GM12892 (cell line): ENCODE measurements at regions not wholly inside any gene's neighbourhood (a gene's known extent, or its start where the extent isn't known, plus 50 kb on each side); places are given as distances from the start of the nearest gene placed in this dataset.

Experiments
- DNase-seq: peaks from one replicate; pipeline ENCODE4 v3.0.0; 2011; ENCODE audit not compliant: insufficient read length
- FAIRE-seq: peaks from 2 replicates; lab custom pipeline; 2011; peaks lifted over from hg19 to GRCh38; lab: Jason Lieb, UNC
- POLR2A ChIP-seq: IDR thresholded peaks from 2 replicates; pipeline ENCODE4 v1.6.1; 2011; ENCODE audit warnings: low read depth, low read length, control low read depth
- POLR2AphosphoS5 ChIP-seq: IDR thresholded peaks from 2 replicates; pipeline ENCODE4 v1.6.1; 2011; ENCODE audit warnings: low read depth, low read length, control low read depth
- TAF1 ChIP-seq: IDR thresholded peaks from 2 replicates; pipeline ENCODE4 v1.6.1; 2011; ENCODE audit warnings: low read depth, mild to moderate bottlenecking, control low read depth, low read length, borderline replicate concordance

DNA sequence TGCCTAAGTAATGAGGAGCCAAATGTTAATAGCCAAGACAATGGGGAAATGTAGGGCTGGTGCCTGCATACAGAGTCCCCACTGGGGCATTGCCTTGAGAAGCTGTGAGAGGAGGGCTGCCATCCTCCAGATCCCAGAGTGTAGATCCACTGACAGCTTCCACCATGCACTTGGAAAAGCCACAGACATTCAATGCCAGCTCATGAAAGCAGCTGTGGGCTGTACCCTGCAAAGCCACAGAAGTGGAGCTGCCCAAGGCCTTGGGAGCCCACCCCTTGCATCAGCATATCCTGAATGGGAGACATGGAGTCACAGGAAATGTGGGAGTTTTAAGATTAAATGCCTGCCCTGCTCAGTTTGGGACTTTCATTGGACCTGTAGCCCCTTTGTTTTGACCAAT, 244.7 kb downstream of the BTG1 start:
- TF ChIP-seq TAF1, result no peak
- TF ChIP-seq POLR2A, result no peak
- TF ChIP-seq POLR2AphosphoS5, result no peak
- FAIRE-seq (no peak), DNase-seq (no peak)

DNA sequence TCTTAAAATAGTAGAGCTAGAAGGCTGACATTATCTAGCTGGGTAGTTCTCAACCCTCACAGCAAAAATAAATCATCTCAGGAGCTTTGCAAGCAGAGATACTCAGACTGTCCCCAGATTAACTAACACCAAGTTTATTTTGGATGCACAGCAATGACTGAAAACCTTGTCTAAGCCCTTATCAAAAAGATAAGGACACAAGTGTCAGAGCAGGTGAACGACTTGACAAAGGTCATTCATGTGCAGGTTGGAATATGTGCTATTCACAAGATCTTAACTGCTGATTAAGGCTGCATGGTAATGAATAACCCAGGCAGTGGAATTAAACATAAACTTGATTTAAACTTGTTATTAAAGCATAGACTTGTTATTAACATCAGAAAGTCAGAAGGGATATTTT, 246.6 kb downstream of the BTG1 start:
- no peak for FAIRE-seq
- DNase-seq, result no peak
- TF ChIP-seq TAF1 (no peak), POLR2AphosphoS5 (no peak), POLR2A (no peak)

DNA sequence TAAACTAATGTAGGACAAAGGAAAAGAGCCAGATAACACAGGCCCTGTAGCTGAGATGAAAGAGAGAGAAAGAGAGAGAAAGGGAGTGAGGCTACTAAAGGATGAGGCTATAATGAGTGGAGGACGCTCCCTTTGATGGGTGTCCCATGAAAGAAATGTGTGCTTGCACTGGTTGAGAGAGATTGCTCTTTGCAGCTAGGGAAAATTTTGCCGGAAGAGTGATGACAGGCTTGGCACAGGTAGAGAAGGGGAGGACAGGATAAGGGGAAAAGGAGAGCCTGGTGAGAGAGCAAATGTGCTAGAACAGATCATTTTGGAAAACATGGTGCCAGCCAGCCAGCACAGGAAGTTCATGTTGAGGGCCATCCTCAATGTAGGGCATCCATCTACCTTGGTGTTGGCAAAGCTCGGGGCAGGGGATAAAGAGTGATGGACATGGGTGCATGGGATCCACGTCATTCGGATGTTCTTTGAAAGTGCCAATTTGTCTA, 248.6 kb downstream of the BTG1 start:
- no peak for TF ChIP-seq POLR2AphosphoS5
- TF ChIP-seq TAF1, result no peak
- no peak for TF ChIP-seq POLR2A
- no peak for FAIRE-seq
- DNase-seq, result no peak

DNA sequence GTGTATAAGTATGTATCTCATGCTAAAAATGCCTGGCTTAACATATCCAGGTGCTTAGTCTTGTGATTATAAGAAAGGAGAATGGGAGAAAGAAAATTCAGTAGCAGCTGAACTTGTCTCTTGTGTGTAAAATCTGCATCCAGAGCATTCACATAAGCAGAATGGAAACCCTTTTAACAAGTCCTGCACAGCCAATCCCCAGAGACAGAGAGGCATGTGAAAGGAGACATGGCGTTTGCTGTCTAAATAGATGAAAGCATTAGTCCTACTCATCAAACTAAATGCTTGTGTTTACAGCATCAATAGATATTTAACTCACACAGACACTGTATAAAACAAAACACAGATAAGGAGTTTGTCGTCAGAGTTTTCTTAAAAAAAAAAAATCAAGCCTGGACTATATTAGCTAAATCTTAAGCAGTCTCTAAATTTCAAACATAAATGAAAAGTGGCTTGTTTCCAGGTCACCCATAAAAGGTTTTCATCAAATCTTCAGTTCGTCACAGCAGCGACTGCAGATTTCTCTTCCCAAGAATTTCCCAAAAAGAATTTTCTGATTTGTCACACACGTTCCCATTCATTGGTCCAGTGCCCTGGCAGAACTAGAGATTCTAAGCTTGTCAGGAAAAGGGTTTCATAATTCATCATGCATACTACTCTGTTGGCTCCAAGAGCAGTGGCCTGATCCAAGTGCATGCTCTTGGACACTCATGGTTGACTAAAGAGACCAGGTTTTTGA, 249.2 kb downstream of the BTG1 start:
- DNase-seq, result no peak
- FAIRE-seq, result no peak
- TF ChIP-seq POLR2A (no peak), TAF1 (no peak), POLR2AphosphoS5 (no peak)

DNA sequence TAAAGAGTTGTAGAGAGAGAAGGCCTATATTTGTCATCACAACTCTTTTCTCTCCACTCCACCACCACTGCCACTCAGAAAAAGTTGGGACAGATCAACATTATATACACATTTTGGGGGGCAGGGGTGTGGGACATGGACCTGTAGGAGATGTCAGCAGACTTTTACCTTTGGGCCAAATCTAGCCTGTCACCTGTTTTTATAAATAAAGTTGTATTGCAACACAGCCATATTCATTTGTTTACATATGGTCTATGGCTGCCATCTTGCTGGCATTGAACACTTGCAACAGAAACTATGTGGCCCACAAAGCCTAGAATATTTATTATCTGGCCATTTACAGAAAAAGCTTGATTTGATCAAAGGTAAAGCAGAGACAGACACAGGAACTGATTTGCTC, 250.7 kb downstream of the BTG1 start:
- no peak for TF ChIP-seq TAF1
- no peak for TF ChIP-seq POLR2A
- FAIRE-seq (no peak), DNase-seq (no peak)

DNA sequence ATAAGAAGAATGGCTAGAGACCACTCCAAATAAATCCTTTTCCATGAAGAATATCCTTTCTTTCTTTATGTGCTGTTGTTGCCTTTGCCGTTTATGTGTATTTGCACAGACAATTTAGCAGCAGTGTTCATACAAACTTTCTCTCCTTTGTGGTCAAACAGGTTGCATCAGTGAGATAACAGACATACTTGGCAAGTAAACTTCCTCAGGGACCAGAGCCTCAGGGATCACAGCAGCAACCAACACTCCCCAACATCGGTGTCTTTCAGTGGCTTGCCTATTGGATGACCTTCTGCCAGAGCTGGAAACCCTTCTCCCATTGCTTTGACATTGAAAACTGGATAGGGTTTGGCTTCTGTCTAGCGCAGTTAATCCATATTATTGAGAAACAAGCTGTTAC, 252.2 kb downstream of the BTG1 start:
- FAIRE-seq, result no peak
- DNase-seq, result no peak
- TF ChIP-seq POLR2A (no peak), TAF1 (no peak), POLR2AphosphoS5 (no peak)

DNA sequence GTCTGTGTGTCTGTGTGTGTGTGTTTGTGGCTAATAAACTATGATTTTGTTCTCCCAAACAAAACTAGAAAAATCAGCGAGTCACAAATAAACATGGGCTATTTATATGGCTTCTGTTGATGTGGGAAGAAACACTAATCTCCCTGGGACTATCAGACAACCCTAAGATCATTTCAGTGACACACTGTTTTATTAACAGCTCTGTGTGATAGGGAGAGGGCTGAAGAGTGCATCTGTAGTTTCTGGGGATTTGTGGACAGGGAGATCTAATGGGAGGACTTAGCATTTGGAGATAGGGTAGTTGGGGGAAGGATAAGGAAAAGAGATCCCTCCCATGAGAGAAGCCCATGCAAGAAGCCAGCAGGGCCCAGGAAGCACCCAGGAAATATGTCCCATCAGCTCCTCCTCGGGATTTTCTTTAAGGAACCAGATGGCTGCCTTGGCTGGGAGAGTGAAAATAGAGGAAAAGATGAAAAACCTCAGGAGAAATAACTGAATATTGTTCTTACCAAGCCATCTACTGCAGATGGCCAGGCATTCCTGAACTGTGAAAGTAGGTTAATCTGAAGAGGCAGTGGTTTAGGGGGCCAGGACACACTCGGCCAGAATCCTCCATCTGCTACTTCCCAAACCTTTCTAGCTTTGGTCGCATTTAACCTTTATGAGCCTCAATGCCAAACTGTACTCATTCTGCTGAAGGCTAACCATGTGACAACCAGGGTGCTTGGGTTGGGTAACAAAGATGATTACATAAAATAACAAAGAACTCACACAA, 253.4 kb downstream of the BTG1 start:
- no peak for DNase-seq
- no peak for FAIRE-seq
- TF ChIP-seq TAF1, result no peak
- TF ChIP-seq POLR2A, result no peak
- TF ChIP-seq POLR2AphosphoS5, result no peak

DNA sequence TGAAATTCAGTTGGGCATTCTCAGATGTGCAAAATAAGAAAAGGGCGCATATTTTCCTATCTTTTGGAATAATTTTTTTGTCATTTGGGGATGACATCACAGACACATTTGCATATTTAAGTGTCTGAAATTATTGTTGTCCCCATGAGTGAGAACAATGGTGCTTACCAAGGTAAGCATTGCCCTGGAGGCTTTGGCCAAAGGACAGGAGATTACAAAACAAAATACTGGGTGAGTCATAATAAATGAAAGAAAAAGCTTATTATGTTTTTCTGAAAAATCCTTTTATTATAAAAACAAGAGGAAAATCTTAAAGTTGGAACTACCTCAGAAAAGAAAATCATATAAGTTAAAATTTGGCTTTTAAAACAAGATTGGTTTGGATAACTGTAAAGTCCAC, 254.9 kb downstream of the BTG1 start:
- no peak for TF ChIP-seq POLR2AphosphoS5
- no peak for TF ChIP-seq TAF1
- no peak for TF ChIP-seq POLR2A
- no peak for DNase-seq
- FAIRE-seq, result no peak

DNA sequence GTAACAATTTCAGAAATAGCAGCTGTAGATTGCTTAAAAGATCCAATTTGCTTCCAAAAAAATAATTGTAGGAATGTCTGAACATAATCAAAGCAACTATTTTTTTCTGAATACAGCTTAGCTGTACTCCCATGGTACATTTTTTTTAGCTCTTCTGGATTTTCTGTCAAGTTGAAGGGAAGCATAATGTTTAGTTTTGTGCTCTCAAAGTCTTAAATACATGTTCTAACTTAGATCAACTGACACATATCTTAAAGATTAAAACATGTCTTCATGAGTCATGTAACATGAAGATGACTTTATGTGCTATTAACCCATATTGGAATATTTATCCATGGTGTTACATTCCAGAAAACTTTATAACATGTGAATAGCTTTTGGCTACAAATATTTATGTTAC, 255.7 kb downstream of the BTG1 start:
- TF ChIP-seq TAF1 (no peak), POLR2A (no peak), POLR2AphosphoS5 (no peak)
- DNase-seq (no peak), FAIRE-seq (peak; percentile 36)

DNA sequence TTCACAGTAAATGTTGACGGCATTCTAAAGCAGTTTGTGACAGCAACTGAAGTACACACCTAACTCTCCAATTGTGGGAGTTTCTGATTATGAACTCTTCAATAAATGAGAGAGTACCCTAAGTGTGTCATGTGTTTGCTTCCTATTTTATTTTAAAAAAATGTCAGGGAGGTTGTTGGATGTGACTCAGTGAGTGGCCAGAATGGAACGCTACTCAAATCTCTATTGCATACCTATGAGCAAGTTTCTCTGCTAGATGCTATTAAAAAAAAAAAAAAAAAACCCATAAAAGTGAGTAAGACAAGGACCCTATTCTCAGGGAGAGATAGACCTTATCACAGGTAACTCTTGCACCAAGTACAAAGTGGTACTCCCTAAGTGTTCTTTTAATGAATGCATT, 256.6 kb downstream of the BTG1 start:
- no peak for FAIRE-seq
- DNase-seq, result no peak
- TF ChIP-seq POLR2A (no peak), POLR2AphosphoS5 (no peak), TAF1 (no peak)

DNA sequence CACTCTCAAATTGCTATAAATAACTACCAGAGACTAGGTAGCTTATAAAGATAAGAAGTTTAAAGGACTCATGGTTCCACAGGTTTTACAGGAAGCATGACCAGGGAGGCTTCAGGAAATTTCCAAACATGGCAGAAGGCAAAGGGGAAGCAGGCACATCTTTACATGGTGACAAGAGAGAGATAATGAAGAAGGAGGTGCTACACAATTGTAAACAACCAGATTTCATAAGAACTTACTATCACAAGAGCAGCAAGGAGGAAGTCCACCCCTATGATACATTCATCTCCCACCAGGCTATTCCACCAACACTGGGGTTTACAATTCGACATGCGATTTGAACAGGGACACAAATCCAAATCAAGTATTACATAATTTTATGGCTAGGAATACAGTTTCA, 257.7 kb downstream of the BTG1 start:
- no peak for TF ChIP-seq TAF1
- TF ChIP-seq POLR2AphosphoS5, result no peak
- no peak for TF ChIP-seq POLR2A
- DNase-seq (no peak), FAIRE-seq (no peak)

DNA sequence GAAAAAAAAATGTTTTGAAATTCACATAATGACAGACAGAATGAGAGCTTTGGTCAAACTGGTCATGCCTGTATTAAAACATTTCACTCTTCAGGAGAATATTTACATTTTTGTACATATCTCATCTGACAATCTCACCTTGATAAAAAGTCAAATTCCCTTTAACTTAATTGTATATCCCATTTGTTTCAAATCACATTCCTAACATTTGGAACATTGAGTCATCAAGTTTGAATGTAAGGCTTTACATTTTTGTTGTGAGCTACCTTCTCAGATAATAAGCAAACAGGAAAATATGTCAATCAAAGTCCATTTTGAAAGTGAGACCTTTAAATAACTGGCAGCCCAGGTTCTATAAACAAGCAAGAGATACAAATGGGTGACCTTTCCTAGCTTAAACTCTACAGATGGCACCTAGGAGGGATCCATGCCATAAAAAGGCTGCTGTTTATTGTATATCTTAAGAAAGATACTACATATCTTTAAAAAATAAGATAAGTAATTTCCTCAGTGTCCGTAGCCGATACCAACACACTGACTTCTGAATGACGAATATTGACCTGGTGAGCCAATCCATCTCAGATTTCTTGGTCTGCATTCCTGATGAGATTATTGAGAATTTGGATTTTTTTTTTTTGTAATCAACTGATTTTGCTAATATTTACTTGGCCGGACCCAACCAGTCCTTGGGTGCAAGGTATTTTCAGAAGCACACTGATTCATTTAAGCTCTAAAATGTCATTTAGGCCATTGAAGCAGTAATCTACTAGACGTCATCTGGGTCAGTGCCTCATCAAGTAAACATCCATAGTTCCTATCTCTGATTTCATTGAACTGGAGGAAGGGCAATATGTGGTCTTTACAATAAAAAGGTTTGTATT, 259.6 kb downstream of the BTG1 start:
- DNase-seq (no peak), FAIRE-seq (no peak)
- no peak for TF ChIP-seq POLR2AphosphoS5
- TF ChIP-seq POLR2A, result no peak
- TF ChIP-seq TAF1, result no peak

DNA sequence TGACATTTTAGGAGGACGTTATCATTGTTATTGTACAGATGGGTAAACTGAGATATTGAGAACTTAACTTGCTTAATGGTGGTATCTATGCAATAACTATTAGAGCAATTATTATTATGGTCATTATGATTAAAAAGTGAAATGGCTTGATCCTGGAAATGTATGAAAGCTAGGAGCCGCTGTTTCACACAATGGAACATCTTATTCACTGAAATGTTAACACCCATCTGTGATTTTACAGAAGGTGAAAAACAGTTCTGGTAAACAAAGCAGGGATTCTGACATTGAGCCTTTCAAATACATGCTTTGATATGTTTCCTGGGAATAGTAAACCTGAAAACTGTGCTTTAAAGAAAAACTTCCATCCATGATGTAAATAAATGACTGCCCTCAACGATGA, 261.4 kb downstream of the BTG1 start:
- FAIRE-seq, result no peak
- DNase-seq, result no peak
- no peak for TF ChIP-seq POLR2A
- TF ChIP-seq TAF1, result no peak
- no peak for TF ChIP-seq POLR2AphosphoS5
